HCT116 (cell line): ENCODE measurements at regions not wholly inside any gene's neighbourhood (a gene's known extent, or its start where the extent isn't known, plus 50 kb on each side); places are given as distances from the start of the nearest gene placed in this dataset.

Experiments
- EZH2 ChIP-seq: fragments of 200-600 bp; sonication (generic); IDR thresholded peaks from 2 replicates; pipeline ENCODE4 v1.6.1; 2017; ENCODE audit warnings: antibody characterized with exemption, mixed run types
- POLR2A ChIP-seq: IDR thresholded peaks from 2 replicates; pipeline ENCODE4 v1.7.0; 2011; ENCODE audit warnings: borderline replicate concordance; ENCODE audit not compliant: insufficient read depth, insufficient read length; ENCODE audit errors: extremely low read depth
- POLR2AphosphoS5 ChIP-seq: IDR thresholded peaks from 2 replicates; pipeline ENCODE4 v1.6.1; 2011; ENCODE audit warnings: mild to moderate bottlenecking, low read depth, low read length, moderate library complexity
- RAD21 ChIP-seq: IDR thresholded peaks from 2 replicates; pipeline ENCODE4 v1.6.1; 2012; ENCODE audit warnings: low read depth, mild to moderate bottlenecking
- ZNF274 ChIP-seq: fragments of 200-500 bp; sonication (Bioruptor generic); IDR thresholded peaks from 2 replicates; pipeline ENCODE4 v1.6.1; 2014; ENCODE audit warnings: mild to moderate bottlenecking, low read depth, low read length, inconsistent platforms
- TF ChIP-seq, protein P1 (sequence below), 3 experiments: fragments of 200-600 bp in 1 of 3; sonication (generic) in 1 of 3; IDR thresholded peaks in 2 of 3; conservative IDR thresholded peaks in 1 of 3; 2 replicates each; pipeline ENCODE4 v1.5.1; 2012 to 2017; ENCODE audit warnings: low read depth in 2 of 3, low read length in 2 of 3, antibody characterized with exemption in 1 of 3, borderline replicate concordance in 1 of 3, control low read depth in 1 of 3, mild to moderate bottlenecking in 1 of 3, mixed read lengths in 1 of 3, mixed run types in 1 of 3, moderate library complexity in 1 of 3; ENCODE audit not compliant: insufficient read depth in 1 of 3
- TF ChIP-seq, protein P2 (sequence below): IDR thresholded peaks from 2 replicates; pipeline ENCODE4 v1.6.1; 2012; ENCODE audit warnings: low read depth

DNA sequence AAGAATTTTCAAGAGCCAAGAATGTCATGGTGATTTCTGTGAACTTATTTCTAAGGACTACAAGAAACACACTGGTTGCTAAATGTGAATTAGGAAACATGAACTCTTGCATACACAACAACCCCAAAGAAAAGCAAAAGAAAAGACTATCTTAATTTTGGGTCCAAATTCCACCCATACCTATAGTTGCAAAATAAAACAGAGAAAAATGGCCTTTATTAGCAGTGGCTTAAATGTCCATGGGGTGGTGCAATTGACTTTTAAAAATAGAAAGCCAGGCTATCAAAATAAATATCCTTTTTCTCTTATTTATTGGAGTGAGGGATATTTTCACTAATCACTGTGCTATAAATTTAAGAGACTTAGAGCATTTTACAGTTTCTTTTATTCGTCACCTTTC, 80.9 kb upstream of the DPYD start:
- TF ChIP-seq, protein P1, sequence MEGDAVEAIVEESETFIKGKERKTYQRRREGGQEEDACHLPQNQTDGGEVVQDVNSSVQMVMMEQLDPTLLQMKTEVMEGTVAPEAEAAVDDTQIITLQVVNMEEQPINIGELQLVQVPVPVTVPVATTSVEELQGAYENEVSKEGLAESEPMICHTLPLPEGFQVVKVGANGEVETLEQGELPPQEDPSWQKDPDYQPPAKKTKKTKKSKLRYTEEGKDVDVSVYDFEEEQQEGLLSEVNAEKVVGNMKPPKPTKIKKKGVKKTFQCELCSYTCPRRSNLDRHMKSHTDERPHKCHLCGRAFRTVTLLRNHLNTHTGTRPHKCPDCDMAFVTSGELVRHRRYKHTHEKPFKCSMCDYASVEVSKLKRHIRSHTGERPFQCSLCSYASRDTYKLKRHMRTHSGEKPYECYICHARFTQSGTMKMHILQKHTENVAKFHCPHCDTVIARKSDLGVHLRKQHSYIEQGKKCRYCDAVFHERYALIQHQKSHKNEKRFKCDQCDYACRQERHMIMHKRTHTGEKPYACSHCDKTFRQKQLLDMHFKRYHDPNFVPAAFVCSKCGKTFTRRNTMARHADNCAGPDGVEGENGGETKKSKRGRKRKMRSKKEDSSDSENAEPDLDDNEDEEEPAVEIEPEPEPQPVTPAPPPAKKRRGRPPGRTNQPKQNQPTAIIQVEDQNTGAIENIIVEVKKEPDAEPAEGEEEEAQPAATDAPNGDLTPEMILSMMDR (IDR thresholded peaks at IDR 0.05 in 2 of 3, conservative IDR thresholded peaks at IDR 0.05 in 1 of 3; ENCODE audit: borderline replicate concordance in 1 of 3, insufficient read depth in 1 of 3, low read depth in 2 of 3, low read length in 2 of 3): peak in 2 of 3 experiments; percentile 17 to 47; a peak in 3 of 6 replicates
- TF ChIP-seq POLR2AphosphoS5 (no peak), EZH2 (no peak), POLR2A (no peak), ZNF274 (no peak), RAD21 (peak; percentile 43; the same call in 1 of the 2 replicates)
- TF ChIP-seq, protein P2, sequence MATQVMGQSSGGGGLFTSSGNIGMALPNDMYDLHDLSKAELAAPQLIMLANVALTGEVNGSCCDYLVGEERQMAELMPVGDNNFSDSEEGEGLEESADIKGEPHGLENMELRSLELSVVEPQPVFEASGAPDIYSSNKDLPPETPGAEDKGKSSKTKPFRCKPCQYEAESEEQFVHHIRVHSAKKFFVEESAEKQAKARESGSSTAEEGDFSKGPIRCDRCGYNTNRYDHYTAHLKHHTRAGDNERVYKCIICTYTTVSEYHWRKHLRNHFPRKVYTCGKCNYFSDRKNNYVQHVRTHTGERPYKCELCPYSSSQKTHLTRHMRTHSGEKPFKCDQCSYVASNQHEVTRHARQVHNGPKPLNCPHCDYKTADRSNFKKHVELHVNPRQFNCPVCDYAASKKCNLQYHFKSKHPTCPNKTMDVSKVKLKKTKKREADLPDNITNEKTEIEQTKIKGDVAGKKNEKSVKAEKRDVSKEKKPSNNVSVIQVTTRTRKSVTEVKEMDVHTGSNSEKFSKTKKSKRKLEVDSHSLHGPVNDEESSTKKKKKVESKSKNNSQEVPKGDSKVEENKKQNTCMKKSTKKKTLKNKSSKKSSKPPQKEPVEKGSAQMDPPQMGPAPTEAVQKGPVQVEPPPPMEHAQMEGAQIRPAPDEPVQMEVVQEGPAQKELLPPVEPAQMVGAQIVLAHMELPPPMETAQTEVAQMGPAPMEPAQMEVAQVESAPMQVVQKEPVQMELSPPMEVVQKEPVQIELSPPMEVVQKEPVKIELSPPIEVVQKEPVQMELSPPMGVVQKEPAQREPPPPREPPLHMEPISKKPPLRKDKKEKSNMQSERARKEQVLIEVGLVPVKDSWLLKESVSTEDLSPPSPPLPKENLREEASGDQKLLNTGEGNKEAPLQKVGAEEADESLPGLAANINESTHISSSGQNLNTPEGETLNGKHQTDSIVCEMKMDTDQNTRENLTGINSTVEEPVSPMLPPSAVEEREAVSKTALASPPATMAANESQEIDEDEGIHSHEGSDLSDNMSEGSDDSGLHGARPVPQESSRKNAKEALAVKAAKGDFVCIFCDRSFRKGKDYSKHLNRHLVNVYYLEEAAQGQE: no peak
